KG1 (cell line): ENCODE measurements at regions not wholly inside any gene's neighbourhood (a gene's known extent, or its start where the extent isn't known, plus 50 kb on each side); places are given as distances from the start of the nearest gene placed in this dataset.

Source experiments
- DNase-seq: peaks from one replicate; lab custom pipeline; 2025; lab: John Stamatoyannopoulos, UW

GRCh38 chr12:125890366-125890905, 825.2 kb downstream of the AACS start:
- DNase-seq: no peak

GRCh38 chr12:125890971-125891370, 825.7 kb downstream of the AACS start:
- DNase-seq: no peak

GRCh38 chr12:125892276-125892675, 827.0 kb downstream of the AACS start:
- no peak for DNase-seq

DNA sequence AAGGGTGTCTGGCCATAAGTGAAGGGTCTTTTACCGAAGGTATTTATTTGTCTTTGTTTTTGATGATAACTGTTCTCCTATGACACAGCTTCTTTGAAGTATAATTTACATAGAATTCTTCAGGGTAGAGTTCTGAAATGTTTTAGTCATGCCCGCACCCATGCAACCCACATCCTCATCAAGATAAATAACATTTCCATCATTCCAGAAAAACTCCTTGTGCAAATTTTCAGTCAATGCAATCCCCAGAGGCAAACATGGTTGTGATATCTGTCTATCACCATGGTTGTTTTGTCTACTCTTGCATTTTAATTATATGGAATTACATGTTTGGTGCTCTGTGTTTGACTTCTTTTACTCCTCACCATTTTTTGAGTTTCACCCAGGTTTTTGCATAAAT, 837.8 kb downstream of the AACS start:
- no peak for DNase-seq

GRCh38 chr12:125907351-125907750, 842.1 kb downstream of the AACS start:
- DNase-seq: no peak

- DNase-seq: no peak
These were observed 854.7 kb downstream of the AACS start for GRCh38 chr12:125919856-125920470.

DNA sequence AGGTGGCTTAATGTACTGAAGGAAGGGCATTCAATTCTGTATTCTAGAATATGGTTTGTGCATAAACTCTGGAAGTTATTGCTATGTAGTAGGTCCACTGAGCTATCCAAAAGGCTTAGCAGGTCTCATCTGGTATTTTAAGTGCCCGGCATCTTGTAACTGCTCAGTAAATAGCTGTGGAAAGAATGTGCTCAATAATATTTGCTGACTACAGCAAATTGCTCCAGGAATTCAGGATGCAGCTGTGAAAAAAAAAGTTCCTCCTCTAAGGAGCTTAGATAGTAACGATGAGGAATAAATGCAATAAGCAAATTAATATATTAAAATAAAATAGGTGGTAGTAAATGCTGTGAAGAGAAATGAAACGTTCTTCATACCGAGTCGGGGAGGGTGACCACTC, 857.1 kb downstream of the AACS start:
- no peak for DNase-seq

DNA sequence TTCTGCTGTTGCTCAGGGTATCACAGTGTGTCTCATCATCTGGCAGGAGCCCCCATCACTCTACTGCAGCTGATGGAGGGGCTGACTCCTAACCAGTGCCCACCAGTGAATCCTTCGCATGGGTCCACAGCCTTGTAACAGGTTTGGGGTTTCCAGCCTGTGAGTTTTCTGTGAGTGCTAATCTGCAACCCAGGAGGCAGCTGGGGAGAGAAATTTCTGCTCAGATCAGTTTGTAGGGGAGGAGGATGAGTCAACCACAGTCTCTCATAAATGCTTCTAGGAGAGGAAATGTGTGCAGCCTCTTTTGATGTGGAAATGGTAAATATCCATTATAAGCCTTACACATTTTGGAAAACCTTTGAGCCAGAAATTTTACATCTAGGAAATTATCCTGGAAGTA, 871.3 kb downstream of the AACS start:
- DNase-seq: no peak

- DNase-seq: no peak
These were observed 879.2 kb downstream of the AACS start for GRCh38 chr12:125944446-125944845.

- DNase-seq: no peak
These were observed 884.2 kb downstream of the AACS start for GRCh38 chr12:125949471-125949870.

DNA sequence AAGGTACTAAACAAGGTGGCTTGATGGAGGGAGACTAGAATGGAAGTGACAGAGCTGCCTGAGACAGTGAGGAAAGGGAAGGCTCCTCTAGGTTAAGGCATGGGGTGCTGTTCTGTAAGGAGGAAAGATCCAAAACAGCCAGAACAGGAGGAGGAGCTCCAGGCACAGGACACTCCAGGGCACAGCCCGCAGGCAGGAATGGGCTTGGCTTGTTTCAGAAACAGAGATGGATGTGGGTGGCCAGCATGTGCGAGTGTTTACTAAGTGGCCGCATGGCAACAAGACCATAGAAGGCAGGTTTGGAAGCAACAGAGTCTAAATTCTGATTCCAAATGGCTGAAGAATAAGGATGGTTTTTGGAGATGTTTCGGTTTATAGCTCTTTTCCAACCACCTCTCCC, 889.1 kb downstream of the AACS start:
- no peak for DNase-seq

DNA sequence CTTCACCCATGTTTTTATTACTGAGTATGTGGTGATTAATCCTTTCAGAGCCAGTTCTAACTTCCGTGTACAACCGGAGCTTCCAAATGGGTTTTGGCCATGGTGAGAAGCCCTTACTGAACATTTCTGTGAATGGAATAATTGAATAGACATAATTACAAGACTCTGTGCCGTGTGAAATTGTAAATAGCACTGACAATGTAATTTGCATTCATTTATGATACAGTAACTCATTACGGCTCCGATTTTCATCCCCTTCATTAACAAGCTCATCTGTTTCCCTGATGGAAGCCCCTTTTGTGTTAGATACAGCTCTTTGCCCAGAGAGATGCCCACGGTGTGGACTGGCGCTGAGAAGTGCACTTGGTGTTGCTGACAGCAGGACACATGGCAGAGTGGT, 891.0 kb downstream of the AACS start:
- no peak for DNase-seq

GRCh38 chr12:125966641-125967040, 901.4 kb downstream of the AACS start:
- no peak for DNase-seq

GRCh38 chr12:125968413-125968812, 903.2 kb downstream of the AACS start:
- DNase-seq: no peak

- DNase-seq: no peak
These were observed 906.7 kb downstream of the AACS start for GRCh38 chr12:125971981-125972380.

DNA sequence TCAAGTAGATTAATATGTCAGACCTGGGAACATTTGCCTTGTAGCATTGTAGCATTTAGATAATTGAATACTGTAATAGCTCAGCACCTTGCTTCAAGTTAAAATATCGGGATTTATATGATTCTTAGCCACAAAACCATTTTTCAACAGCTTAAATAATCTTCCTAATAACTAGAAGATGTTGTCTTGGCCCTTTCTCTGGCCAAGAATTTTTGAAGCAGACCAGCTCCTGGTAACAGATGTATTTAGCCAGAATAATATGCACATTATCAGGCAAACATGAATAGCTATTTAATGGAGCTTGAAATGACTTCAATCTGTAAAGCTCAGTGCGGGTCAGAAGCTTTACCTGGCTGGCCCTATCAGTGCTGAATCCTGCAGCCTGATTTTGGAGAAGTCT, 913.1 kb downstream of the AACS start:
- no peak for DNase-seq

DNA sequence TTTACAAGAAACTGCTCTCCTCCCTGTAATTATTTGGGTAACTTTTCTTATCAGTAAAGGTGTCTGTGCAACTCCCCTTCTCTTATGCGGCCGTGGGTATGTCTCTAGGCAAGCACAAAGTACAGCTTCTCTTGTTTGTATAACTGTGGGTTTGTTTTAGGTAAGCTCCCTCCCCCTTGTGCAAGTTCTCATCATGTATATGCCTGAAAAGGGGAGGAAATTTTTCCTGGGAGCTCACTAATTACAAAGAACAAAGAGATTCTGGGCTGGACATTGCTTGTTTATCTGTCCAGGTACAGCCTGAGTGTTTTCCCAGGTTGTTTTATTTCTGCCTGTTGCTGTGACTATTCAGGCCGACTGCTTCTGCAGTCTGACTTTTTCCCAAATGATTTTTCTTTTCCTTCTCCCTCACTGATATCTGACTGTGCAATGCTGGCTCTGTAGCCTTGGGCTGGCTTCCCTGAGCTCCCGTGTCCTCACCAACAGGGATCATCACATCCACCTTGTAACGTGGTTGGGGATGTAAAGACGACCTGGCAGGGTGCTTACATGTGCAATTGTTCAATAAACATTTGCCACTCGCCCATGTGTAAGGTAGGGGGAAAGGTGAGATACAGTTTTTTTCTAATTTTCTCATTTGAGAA, 916.5 kb downstream of the AACS start:
- DNase-seq: no peak

DNA sequence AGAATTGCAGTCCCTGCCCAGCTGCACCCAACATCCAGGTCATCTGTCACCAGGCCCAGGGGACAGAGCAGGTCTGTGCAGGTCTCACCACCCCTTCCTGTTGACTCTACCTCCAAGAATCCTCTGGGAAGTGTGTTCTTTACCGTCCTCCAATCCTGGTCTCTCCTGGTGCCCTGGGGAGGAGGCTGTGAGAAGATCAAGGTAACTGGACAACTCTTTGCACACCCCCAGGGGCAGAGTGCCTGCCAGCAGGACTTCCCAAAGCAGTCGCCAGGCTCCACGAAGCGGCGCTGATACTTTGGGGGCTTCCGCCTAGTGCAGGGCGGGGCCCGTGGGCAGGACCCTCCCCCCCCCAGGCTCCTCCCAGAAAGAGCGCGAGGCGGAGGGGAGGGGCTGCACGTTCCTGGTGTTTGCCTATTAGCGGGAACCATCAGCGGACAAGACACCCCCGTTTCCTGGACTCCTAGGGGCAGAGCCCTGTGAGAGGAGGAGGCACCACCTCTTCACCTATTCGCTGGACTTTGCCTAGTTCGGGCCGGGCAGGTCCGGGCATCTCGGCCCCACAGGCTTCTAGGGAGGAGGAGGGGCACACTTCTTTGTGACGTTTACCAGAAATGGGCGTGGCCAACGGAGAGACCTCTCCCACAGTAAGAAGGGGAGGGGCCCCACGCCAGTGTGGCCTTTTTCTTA, 918.0 kb downstream of the AACS start:
- DNase-seq: no peak

GRCh38 chr12:125983784-125984500, 918.7 kb downstream of the AACS start:
- no peak for DNase-seq

- DNase-seq: no peak
These were observed 923.3 kb downstream of the AACS start for GRCh38 chr12:125988545-125988944.

DNA sequence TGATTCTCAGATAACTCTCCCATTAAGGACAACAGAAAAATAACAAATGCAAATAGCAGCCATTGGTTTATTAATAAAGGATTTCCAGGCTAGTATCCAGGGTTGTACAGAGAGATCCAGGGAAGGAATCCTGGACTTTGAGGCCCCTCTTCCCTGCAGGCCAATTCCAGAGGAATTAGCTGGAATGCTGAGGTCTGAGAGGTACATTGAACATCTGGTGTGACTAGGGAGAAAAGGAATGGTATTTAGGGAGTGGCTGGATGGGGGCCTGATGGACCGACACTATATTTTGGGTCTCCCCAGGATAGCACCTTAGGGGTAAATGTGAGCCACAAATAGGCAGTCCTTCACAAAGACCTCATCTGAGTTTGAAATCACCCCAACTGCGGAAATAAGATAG, 924.5 kb downstream of the AACS start:
- no peak for DNase-seq

DNA sequence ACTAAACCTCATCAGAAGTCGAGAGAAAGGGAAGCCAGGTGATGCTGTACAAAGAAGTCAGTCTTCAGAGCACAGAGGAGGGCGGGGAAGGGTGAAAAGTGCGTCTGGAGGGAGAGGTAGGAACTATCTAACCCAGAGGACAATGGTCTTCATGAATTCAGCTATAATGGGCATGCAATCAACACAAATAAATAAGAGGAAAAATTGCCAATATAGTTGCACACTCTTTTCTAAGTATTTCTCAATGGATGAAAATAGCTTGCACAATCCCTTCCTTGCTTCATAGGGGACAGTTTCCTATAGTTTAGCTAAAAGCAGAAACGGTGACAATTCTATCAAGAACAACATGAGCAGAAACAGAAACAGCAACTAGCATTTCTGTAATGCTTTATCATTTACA, 931.2 kb downstream of the AACS start:
- no peak for DNase-seq

GRCh38 chr12:125999628-126000027, 934.4 kb downstream of the AACS start:
- DNase-seq: no peak
